GM18858 (cell line): ENCODE measurements at regions not wholly inside any gene's neighbourhood (a gene's known extent, or its start where the extent isn't known, plus 50 kb on each side); places are given as distances from the start of the nearest gene placed in this dataset.
"Not testable (repeated sequence)": the region's sequence is repeated elsewhere in the genome, so short reads cannot be mapped to it uniquely, and the experiment has no call there.

Experiments
- ATAC-seq: cut with Tn5 transposase; IDR thresholded peaks from one replicate; pipeline ENCODE4 v1.9.1; 2021; ENCODE audit not compliant: unreplicated experiment

- peak; percentile 85 for ATAC-seq
Measured at GRCh38 chr1:192476802-192477298, 98.7 kb upstream of the RGS1 start.

GRCh38 chr1:192477630-192478029 lies 97.9 kb upstream of the RGS1 start:
- no peak for ATAC-seq

GRCh38 chr1:192485692-192486436 lies 89.7 kb upstream of the RGS1 start:
- ATAC-seq: no peak

- no peak for ATAC-seq
Measured at GRCh38 chr1:192488058-192488457, 87.5 kb upstream of the RGS1 start.

GRCh38 chr1:192489047-192489446 lies 86.5 kb upstream of the RGS1 start:
- ATAC-seq: no peak

GRCh38 chr1:192489748-192490147 lies 85.8 kb upstream of the RGS1 start:
- peak; percentile 73 for ATAC-seq

GRCh38 chr1:192491804-192492554 lies 83.6 kb upstream of the RGS1 start:
- ATAC-seq: no peak

GRCh38 chr1:192493584-192493983 lies 82.0 kb upstream of the RGS1 start:
- no peak for ATAC-seq

GRCh38 chr1:192496369-192497056 lies 79.1 kb upstream of the RGS1 start:
- no peak for ATAC-seq

- no peak for ATAC-seq
Measured at GRCh38 chr1:192497214-192497794, 78.3 kb upstream of the RGS1 start.

GRCh38 chr1:192498092-192498491 lies 77.5 kb upstream of the RGS1 start:
- not testable (repeated sequence) for ATAC-seq

GRCh38 chr1:192499061-192499581 lies 76.5 kb upstream of the RGS1 start:
- not testable (repeated sequence) for ATAC-seq

GRCh38 chr1:192500541-192500940 lies 75.0 kb upstream of the RGS1 start:
- not testable (repeated sequence) for ATAC-seq

GRCh38 chr1:192506741-192507155 lies 68.8 kb upstream of the RGS1 start:
- peak; percentile 98 for ATAC-seq

GRCh38 chr1:192512426-192513162 lies 63.0 kb upstream of the RGS1 start:
- peak; percentile 29 for ATAC-seq

- ATAC-seq: no peak
Measured at GRCh38 chr1:192513196-192513595, 62.4 kb upstream of the RGS1 start.

- ATAC-seq: no peak
Measured at GRCh38 chr1:192513697-192514096, 61.9 kb upstream of the RGS1 start.

GRCh38 chr1:192516776-192517297 lies 58.7 kb upstream of the RGS1 start:
- peak; percentile 97 for ATAC-seq

GRCh38 chr1:192517716-192518355 lies 57.7 kb upstream of the RGS1 start:
- ATAC-seq: not testable (repeated sequence)
